Coronary artery (tissue), 2 donors: ENCODE measurements at regions not wholly inside any gene's neighbourhood (a gene's known extent, or its start where the extent isn't known, plus 50 kb on each side); places are given as distances from the start of the nearest gene placed in this dataset.

Source experiments
- DNase-seq: peaks from one replicate; pipeline ENCODE4 v3.0.0-alpha.2; 2017; ENCODE audit warnings: low spot score
- H3K27ac ChIP-seq, 2 donors: fragments of 200-600 bp; sonication (generic); one replicate each; pipeline ENCODE4 v1.5.1; 2016 to 2019
- H3K4me3 ChIP-seq: fragments of 200-600 bp; sonication (generic); 2 replicates; pipeline ENCODE4 v1.5.1; 2016; ENCODE audit warnings: mild to moderate bottlenecking, moderate library complexity
- TF ChIP-seq, protein P1 (sequence below): fragments of 200-600 bp; sonication (generic); IDR thresholded peaks from one replicate; pipeline ENCODE4 v1.5.1; 2019; ENCODE audit warnings: antibody characterized with exemption

DNA sequence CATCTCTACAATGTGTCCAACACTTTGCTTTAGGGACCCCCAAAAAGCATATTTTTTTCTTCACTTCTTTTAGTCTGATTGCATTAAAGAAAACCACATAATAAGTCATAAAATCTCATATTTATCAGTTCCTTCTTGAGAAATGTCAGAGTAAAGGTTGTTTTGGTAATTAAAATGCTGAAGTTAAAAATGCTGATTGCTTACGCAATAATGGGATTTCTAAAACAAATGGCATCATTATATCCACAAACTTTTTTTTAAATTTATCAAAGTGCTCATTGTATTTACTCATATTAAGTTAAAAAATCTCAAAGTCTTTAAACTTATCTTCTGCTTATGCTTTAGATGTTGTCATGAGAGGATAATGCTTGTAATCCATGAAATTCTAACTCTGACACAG, 737.2 kb upstream of the ARGLU1 start:
- no peak overlapping the region for H3K27ac ChIP-seq
- H3K4me3 ChIP-seq, result no peak overlapping the region
- DNase-seq, result no peak
- TF ChIP-seq, protein P1, sequence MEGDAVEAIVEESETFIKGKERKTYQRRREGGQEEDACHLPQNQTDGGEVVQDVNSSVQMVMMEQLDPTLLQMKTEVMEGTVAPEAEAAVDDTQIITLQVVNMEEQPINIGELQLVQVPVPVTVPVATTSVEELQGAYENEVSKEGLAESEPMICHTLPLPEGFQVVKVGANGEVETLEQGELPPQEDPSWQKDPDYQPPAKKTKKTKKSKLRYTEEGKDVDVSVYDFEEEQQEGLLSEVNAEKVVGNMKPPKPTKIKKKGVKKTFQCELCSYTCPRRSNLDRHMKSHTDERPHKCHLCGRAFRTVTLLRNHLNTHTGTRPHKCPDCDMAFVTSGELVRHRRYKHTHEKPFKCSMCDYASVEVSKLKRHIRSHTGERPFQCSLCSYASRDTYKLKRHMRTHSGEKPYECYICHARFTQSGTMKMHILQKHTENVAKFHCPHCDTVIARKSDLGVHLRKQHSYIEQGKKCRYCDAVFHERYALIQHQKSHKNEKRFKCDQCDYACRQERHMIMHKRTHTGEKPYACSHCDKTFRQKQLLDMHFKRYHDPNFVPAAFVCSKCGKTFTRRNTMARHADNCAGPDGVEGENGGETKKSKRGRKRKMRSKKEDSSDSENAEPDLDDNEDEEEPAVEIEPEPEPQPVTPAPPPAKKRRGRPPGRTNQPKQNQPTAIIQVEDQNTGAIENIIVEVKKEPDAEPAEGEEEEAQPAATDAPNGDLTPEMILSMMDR, result no peak

DNA sequence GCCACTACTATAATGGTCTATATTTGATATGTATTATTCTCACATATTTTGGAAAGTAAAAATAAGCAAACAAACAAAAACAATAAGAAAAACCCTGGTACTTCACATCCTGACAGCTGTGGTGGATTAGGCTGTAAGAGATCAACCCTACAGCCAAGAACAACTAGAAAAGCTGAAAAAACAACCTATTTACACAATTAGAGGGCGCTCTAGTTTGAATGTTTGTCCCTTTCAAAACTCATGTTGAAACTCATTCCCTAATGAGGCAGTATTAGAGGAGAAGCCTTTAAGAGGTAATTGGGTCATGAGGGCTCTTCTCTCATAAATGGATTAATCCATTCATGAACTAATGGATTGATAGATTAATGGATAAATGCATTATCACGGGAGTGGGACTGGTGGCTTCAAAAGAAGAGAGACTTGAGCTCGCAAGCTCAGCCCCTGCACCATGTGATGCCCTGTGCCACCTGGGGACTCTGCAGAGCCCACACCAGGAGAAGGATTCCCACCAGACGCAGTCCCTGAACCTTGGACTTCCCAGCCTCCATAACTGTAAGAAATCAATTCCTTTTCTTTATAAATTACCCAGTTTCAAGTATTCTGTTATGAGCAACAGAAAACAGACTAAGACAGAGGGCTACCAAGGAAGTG, 733.9 kb upstream of the ARGLU1 start:
- no peak for DNase-seq
- TF ChIP-seq, protein P1, result no peak
- no peak overlapping the region for H3K27ac ChIP-seq
- no peak overlapping the region for H3K4me3 ChIP-seq

DNA sequence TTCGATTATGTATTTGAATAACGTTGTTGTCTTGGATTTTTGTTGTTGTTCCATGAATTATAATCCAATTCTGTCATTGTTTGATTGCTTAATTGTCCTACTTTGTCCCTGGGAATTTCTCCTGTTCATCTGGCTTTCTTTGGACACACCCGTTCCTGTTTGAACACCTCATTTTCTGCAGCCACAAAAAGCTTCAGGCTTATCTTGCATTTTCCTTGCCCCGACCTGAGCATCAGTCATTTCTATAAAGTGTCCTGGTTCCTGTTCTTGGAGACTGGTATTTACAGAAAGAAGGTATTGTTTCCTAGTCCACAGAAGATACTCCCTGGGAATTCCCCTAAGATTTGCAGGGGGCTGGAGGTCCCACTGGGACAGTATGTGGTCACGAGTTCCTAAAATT, 731.8 kb upstream of the ARGLU1 start:
- TF ChIP-seq, protein P1, result no peak
- H3K4me3 ChIP-seq, result no peak overlapping the region
- no peak for DNase-seq

DNA sequence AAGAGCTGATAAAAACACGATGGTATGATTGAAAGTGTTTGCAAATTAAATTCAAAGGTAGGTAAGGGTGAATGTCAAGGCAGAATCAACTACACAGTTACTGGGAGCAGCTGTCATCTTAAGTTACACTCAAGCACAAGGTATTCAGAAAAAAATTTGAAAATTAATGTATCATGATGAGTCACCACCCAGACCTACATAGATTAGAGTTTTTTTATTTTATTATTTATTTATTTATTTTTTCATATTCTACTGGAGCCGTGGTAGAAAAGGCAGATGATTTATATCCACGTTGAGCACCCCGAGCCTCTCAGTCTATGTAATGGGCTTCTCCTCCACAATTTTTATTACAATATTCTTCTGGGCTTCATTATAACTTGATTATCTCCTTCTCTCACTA, 728.9 kb upstream of the ARGLU1 start:
- Histone ChIP-seq H3K27ac (no peak overlapping the region), H3K4me3 (no peak overlapping the region)
- TF ChIP-seq, protein P1, result no peak
- DNase-seq, result no peak

More for the DNA sequence above, 731.8 kb upstream of the ARGLU1 start:
- H3K27ac ChIP-seq, result no peak overlapping the region

DNA sequence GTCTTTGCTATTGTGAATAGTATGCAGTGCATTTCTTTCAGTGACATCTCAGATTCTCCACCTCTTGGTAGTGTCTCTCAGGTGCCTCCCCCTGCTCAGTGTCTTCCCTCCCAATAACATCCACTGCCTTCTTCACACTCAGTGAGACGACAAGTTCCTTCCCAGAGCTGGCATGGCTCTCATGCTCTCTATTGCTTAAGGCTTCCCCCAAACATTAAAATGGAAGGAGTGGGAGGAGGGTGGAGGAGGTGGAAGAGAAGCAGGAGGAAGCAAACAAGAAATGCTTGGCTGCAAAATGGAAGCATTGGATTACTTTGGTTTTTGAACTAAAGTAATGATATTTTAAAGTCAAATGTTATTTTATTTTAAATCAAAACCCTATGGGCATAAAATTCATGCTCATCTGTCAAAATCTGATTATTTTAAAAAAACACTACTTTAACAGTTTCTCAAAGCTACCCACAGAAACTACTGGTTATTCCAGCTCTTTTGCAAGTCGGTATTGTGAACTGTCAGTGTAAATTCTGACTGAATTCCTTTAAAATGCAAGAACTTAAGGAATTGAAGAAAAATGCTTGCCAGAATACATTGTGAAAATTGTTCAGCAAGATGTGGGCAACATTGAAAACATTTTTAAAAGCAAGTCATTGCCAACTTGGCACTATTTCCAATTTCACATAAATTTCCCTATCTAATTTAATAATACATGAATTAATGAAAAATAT, 727.6 kb upstream of the ARGLU1 start:
- TF ChIP-seq, protein P1, result no peak
- H3K4me3 ChIP-seq, result no peak overlapping the region
- DNase-seq, result no peak

DNA sequence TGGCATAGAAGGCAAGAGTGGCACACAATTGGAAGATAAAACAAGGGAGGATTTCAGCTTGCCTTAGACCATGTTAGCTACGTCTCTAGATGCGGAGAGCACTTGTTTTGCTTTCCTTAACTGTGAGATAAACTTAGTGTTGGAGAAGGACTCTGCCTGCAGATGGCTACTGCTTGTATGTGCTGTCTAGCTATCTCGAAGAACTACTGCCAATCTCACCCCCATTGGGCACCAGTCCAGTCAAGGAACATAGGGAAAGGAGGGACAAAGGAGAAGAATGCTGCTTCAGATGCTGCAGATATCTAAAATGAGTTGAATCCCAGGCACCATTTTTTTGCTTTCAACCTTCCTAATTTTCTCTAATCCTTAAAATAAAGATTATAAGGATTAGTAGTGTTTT, 726.0 kb upstream of the ARGLU1 start:
- no peak for DNase-seq
- Histone ChIP-seq H3K27ac (no peak overlapping the region), H3K4me3 (no peak overlapping the region)
- TF ChIP-seq, protein P1, result no peak

More for the DNA sequence above, 727.6 kb upstream of the ARGLU1 start:
- H3K27ac ChIP-seq, result no peak overlapping the region

DNA sequence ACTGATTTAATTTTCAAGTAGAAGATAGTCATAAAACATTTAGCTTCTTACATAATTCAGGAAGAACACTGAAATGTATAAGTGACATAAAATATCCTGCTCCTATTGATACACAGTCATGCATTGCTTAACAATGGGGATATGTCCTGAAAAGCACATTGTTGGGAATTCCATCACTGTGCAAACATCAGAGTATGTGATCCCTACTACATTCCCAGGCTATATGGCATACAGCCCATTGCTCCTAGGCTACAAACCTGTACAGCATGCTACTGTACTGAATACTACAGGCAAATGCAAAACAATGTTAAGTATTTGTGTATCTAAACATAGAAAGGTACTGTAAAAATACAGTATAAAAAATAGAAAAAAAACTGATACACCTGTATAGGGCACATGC, 723.9 kb upstream of the ARGLU1 start:
- TF ChIP-seq, protein P1, result no peak
- DNase-seq, result no peak
- Histone ChIP-seq H3K4me3 (no peak overlapping the region), H3K27ac (no peak overlapping the region)
